ENCODE measurements at regions not wholly inside any gene's neighbourhood (a gene's known extent, or its start where the extent isn't known, plus 50 kb on each side); places are given as distances from the start of the nearest gene placed in this dataset.

DNA sequence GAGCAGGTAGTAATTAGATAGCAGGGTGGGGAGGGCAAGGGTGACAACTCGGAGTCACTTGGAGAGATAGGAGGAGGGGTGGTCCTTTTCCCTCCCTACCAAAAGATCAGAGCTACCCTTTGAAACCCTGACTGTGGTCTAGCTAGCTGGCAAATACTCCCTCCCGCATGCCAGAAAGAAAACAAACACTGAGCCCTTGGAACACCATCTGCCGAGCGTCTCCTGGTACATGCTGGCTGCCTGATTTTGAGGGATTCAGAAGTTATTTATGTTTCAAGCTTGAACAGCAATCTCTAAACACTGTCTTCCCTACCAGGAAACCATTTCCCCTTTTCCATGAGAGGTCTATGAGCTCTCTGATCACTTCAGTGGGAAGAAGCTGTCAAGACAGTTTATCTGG lies 291.6 kb upstream of the CFAP20DC start:
- DNase-seq, result no peak

DNA sequence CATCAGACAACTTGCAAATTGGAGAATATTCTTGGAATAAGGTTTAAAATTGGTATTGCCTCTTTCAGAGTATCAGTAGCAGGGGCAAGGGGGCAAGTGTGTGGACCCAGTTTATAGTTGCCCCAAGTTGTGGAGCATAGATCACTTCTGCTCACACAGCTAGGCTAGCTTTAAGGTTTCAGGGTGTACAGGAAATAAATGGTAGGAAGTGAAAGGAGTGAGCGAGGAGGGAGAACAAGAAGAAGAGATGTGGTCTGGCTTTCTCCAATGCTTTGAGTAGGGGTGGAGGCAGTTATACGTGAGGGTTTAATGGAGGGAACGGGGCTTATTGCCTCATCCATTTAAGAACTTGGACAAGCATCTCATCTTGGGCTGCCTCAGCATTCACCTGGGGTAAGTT lies 290.0 kb upstream of the CFAP20DC start:
- no peak for DNase-seq

DNA sequence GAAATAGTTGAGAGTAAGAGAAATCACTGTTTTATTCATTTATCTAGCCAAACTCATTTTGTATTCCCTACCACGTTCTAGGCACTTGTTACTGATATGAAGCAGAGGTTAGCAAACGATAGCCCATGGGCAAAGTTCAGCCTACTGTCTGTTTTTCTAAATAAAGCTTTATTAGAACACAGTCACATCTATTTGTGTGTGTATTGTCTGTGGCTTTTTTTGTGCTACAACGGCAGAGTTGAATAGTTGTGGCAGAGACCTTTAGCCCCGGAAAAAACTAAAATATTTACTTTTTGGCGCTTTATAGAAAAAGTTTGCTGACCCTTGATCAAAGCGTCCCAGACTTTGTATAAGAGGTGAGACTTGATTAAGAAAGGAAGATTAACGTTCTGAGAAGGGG lies 289.1 kb upstream of the CFAP20DC start:
- no peak for DNase-seq

DNA sequence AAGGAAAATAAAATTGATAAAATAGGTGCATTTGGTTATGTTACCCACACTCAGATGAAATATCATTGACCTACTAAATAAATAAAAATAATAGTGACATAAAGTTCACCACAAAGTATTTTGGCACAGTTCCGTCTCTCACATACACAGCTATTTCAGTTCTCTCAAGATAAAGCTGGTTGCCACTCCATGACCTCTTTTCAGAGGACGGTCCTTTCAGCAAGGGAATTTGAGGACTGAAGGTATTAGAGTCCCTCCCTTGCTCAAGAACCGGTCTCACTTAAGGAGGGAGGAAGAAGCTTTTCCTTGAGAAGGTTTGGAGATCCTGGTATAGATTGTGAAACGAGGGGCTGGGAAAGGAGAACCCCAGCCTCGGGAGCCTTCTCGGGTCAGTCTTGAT lies 285.5 kb upstream of the CFAP20DC start:
- no peak for DNase-seq

DNA sequence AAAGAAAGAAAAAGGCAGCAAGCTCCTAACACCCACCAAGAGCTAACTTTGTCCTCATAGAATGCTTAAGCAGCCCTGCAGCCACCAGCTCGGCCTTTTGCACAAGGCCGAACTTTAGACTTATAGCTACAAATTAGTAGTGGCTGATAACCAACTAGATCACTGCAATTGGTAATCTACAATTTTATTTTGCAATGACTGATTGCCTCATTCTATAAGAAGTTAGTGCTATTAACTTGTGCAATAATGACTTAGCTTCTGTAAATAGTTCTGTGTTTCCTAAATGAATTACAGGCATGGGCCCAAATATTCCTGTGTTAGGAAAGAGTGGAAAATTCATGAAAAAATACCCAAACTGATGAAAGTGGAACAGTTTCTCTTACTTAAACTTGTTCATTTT lies 284.8 kb upstream of the CFAP20DC start:
- DNase-seq, result no peak

DNA sequence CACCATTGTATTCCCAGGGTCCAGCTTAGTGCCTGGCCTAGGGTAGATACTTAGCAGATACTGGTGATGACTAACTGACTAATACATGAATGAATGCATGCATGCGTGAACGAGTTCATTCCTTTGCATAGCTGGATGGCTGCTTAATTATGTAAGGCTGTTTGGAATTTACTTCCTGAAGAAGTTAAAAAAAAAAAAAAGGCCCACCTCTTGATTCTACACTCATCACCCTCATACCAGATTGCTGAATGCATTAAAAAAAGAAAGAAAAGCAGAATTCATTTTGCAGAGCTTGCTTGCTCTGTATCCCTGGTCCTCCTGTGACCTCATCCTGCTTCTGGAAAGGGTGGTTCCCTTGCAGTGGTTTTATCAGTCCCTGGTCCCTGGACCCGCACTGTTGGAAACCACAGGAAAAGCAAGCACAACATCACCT lies 277.6 kb upstream of the CFAP20DC start:
- no peak for DNase-seq

DNA sequence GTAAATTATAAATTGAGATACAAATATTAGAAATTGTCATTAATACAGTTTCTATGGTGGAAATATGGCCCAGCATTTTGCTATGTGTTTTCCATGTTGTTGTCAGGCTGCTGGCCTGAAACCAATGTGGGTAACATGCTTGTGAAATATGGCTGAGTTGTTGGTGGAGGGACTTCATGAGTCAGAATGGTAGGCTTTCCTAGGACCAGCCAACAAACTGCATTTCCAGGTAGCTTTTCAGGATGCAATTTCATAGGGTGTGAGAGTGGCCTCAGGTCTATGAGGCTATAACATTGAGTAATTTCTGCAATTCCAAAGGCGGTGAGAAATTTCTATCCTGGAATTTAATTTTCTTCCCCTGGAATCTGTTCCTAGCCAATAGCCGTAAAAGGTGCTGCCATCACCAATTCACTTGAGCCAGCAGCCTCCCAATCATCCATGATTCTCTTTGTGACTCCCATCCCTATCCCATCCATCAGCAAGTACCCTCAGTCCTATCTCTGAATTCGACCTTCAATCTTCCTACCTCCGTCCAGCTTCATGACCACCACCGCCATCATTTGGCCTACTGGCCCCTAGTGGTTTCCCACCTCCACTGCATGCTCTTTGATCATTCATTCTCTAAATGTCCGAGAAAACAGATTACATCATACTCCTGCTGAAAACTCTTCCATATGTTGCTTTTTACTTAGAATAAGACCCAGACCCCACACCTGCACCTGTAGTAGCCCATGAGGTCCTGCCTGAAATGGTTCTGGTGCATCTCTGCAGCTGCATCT lies 276.6 kb upstream of the CFAP20DC start:
- no peak for DNase-seq

DNA sequence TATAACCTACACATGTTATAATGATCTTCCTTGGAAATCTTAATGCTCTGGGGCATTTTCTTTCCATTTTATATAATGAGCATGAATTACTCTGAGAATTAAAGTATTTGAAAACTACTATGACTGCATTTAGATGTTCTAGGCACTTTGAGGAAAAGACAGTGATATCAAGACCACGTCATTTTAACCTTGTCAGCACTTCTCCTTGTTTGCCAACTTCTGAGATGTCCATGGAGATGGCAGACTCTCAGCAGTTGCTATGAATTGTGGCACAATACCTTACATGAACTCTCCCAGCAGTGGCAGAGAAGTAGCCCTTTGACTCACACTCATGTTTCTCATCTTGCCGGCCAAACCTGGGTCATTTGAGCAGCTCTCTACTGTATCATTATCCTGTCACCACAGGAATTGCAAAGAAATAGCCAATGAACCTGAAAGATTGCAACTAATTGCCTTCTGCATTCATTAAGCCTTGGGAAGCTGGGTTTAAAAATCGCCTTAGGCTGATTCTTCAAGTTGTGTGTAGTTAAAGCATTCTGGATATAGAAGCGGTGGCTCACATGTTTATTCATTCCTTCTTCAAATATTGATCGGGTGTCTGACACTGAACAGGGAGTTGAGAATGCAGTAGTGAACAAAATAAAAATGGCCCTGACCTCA lies 272.2 kb upstream of the CFAP20DC start:
- no peak for DNase-seq

DNA sequence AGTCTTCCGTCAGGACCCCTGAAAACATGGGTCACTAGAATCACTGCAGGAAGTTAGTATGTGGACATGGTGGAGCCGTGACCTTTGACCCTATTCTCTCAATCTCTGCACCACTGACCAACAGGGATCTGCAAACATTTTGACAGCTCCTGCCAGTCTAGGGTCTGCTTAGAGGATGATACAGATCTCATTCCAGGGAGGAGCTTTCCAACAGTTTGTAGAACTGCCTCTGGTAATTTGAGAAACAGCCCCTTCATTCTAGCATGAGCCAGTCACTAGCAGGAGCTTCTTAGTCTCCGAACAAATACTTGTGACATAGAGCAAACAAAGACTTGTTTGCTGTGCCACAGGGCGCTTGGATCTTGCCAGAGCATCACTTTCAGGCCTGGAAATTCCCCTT lies 270.3 kb upstream of the CFAP20DC start:
- DNase-seq, result no peak

DNA sequence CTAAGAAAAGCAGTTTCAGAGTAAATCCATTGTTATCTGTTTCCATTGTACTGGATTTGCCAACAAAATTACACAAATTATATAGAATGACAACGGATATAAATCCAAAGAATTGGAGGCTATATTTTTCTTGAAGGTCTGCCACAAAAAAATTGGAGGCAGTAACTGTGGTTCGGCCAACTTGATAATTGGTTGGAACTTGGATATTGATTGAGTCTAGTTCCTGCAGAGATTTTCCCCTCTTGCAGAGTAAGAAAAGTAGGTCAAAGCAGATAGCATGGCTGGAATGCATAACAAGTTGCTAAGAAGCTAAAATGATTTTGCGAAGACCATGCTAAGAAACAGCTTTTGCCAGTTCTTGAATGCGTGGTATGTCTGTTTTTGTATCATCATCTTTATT lies 269.6 kb upstream of the CFAP20DC start:
- no peak for DNase-seq

DNA sequence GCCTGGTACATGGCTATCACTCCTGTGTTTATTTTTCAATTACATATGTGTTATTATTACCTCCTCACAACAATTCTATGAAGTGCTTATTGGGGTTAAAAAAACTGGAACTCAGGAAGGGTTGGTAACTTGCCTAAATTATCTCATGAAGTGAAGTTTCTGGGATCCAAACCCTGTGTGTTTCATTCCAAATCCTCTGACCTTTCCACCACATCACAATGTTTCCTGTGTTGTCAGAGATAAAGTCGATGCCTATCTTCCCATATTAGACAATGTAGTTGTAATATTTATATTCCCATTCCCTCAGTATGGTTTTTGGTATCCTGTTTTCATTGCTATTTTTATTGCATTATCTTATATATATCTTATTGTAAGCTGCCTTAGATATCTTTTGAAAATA lies 269.1 kb upstream of the CFAP20DC start:
- DNase-seq, result no peak

DNA sequence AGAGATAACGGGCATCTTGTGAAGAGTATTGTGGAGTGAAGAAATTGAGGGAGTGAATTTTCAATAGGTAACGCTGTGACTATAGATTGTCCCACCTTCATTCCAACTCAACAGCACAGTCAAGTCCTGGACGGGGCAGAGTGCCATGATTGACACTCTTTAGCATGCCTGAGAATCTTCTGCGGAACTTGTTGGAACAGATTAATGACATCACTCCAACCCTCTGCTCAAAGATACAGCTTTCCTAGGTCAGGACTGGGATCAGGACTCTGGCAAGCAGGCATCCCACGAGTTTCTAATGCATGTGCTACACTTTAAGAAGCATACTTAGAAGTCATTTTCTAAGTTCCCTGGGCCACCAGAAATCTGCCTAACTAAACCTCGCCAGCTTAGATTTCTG lies 267.6 kb upstream of the CFAP20DC start:
- DNase-seq, result no peak

DNA sequence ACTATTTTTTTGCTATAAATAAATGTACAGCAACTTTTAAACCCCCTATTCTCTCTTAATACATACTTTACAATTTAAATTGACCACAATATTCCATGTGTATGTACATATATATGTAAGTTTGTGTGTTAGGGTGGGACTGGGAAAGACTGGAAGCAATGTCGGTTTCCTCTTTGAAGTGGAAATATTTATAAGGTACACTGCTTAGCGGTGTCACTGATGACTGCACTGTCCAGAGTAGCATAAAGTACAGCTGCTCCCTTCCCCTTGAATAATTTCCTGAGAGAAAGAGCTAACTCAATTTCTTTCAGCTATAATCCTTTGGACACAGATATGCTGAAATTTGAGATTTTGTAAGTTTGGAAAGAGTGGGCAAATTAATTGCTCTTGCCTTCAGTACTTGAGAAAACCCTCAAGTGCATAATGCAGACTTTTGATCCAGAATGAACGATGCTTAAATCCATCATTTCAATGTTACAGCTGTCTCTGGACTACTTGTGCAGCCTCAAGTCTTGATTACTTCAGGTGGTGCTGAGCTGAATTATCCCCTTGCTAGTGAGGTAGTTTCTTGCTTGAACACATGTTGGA lies 267.0 kb upstream of the CFAP20DC start:
- DNase-seq, result no peak

DNA sequence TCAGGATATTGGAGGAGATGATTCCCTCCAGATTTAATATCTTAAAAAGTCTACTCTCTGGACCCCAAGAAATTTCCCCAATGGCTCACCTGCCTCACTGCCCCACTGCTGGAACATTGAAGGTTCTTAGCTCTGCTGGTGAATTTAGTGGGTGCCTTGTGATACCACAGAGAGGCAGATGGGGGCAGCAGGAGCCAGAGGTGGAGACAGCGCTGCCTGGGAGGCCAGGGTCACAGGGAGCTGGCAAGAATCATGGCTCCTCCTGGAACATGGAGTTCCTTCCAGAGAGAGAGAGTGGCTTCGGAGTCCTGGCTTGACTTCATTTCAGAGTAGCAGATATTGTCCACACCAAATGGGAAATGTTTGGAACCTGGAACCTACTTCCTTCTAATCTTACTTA lies 263.5 kb upstream of the CFAP20DC start:
- no peak for DNase-seq

DNA sequence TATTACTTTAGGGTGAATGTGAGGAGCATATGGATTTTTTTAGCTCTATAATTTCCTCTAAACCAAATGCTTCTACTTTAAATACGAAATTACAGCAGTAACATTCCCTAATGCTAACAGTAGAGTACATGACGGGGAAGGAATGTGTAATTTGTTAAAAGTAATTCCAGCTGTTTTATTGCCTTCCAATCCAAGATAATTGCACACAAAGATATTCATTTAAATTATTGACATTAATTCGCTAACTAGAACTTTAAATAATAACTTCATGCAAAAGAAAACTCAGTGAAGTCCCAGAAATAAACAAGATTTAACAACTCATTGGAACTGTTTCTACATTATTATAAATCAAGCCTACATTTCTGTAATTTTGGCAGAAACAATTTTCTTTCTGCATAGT lies 261.4 kb upstream of the CFAP20DC start:
- DNase-seq, result no peak

DNA sequence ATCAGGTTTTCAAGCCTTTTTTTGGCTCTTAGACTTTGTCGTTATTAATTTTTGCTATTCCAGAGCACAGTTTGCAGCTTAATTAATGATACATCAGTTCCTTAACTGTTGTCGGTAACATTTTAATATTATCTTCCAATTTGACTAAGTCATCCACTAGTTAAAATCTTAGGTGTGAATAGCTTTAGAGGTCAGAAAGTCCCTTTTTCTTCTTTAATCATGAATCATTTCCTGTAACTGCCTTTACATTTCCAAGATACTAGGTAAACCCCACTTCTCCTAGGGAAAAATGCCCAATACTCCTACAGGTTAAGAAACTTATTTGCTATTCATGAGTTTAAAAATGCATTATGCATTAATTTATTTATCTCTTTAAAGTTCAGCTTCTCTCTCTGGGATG lies 260.9 kb upstream of the CFAP20DC start:
- DNase-seq, result no peak

DNA sequence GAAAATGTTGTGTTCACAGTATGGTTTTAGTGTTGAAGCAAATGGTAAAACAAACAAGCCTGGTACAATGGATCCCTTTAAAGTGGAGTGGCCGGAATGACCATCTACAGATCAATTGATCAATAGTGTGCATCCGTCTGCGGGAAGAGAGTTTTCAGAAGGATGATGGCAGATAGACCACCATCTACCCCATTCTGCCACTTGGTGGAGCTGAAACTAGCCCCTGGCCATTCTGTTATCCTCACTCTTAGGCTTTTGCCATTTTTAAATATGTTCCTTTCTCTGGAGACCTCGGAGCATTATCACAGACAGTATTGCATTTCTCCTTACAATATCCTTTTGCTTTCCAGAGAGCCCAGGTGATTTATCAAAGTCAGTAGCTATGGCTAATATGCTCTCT lies 258.9 kb upstream of the CFAP20DC start:
- DNase-seq, result no peak

DNA sequence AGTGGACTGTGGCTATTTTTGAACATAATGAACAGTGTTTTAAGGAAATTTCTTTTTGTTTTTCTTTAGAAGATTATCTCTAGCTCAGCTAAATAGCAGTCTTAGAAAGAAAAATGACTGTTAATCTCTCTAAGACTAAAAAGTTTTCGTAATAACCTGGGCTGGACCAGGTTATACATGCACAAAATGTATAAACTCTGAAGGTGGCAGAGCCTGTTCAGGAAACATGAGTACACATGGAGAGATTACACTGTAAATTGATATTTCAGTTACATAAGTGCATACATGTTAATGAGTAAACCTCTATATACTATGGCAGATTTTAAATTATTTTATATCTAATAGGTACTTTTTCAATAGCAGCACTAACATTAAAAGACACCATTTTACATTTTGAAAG lies 258.2 kb upstream of the CFAP20DC start:
- no peak for DNase-seq

DNA sequence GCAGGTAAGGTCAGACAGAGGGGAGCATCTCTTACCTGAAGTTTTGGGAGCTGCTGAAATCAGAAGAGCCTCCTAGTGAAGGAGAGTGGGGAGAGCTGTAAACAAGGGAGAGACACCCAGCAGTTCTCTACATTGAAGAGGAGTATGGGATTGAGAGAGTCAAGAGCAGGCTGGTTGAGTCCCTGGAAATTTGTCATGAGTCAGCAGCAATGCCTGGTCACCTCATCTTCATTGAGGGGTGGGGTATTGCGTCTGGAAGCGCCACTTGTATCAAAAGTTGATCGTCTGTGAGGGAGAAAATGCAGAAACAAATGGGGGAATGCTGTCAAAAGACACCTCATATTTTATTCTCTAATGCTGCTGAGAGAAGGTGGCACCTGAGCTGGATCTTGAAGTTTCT lies 256.6 kb upstream of the CFAP20DC start:
- DNase-seq, result no peak

DNA sequence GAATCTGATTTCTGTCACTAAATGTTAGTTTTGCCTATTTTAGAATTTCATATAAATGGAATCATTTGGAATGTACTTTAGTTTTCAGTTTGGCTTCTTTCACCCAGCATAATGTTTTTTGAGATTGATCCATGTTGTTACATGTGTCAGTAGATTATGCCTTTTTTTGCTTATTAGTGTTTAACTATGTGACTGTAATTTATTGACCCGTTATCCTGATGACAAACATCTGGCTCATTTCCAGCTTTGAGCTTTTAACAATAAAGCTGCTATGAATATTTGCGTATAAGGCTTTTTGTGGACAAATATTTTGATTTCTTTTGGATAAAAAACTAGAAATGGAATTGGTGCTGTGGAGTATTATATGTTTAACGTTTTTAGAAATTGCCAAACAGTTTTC lies 254.5 kb upstream of the CFAP20DC start:
- DNase-seq, result no peak

DNA sequence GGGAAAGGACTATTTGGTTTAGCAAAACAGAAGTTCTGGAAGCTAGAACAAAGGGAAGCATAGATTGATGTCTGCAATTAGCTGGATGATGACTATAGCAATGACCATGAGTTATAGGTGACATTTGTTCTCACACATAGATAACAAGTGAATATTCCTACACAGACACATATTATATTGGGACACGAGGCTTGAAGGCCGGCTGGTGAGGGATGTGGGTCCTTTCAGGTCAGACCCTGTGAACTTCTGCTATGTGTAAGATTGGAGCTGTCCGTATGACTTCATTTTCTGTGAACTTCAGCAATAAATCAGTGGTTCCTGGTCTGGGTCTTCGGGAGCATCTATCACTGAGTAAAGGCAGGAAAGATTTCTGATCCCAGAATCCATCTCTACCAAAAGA lies 253.6 kb upstream of the CFAP20DC start:
- DNase-seq, result no peak

DNA sequence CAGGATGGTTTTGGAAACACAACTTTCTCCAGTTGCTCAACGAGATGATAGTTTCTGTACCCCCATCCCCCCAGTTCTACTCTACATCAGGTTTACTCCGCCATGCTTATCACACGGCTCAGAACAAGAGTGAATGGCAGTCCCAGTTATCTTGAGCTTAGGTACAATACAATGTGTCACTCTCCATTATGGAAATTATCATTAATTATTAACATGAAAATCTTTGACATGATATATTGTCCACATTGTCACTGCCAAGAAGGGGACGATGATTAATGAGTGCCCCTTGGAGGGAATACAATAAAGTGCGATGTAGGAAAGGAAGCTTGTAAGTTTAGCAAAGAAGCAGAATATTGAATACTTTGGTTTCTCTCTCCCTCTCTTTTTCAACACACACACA lies 252.6 kb upstream of the CFAP20DC start:
- DNase-seq, result no peak

DNA sequence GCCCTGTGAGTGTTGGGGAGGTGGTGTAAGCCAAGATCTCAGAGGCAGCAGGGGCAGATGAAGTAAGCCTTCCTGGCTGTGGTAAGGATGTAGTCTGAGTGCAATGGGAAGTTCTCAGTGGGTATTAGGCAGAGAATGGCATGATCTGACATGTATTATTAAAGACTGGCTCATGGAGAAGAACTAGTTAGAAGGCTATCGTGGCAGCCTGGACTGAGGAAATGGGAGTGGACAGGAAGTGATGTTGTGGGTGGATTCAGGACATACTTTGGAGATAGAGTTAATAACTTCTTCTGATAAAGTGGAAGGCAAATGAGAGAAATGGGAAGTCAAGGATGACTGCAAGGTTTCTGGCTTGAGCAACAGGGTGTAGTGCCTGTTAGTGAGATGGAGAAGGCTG lies 250.9 kb upstream of the CFAP20DC start:
- DNase-seq, result no peak

DNA sequence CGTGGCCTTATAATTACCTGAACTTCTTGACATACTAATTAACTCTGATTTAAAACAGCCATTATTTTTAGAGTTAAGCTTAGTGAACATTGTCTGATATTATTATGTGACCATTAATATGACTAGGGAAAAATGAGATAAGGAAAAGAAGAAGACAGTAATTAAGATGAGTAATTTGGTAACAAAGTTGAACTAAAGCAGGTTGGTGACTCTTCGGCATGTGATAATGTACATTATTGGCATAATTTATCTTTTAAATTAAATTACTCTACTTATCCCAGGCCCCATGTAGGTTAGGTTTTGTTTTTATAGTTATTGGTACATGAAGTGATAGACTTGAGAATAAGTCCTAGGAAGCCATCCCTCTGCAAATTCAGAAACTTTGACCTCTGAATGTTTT lies 249.7 kb upstream of the CFAP20DC start:
- DNase-seq, result no peak
